ENCODE measurements at regions not wholly inside any gene's neighbourhood (a gene's known extent, or its start where the extent isn't known, plus 50 kb on each side); places are given as distances from the start of the nearest gene placed in this dataset.
"Not testable (repeated sequence)": the region's sequence is repeated elsewhere in the genome, so short reads cannot be mapped to it uniquely, and the experiment has no call there.

- DNase-seq (ENCODE audit: low read depth in 2 of 2), result no peak
These were observed 52.5 kb upstream of the FBXO28 start for GRCh38 chr1:224061436-224061835.

GRCh38 chr1:224059897-224060427, 53.9 kb upstream of the FBXO28 start:
- DNase-seq (ENCODE audit: low read depth in 2 of 2), result peak in 1 of 2 donors; percentile 39

GRCh38 chr1:224058303-224058702, 55.6 kb upstream of the FBXO28 start:
- peak; percentile 73 to 87 for DNase-seq (ENCODE audit: low read depth in 2 of 2)

- no peak for DNase-seq (ENCODE audit: low read depth in 2 of 2)
These were observed 56.3 kb upstream of the FBXO28 start for GRCh38 chr1:224057461-224058199.

- peak in 1 of 2 donors; percentile 20 for DNase-seq (ENCODE audit: low read depth in 2 of 2)
These were observed 59.3 kb upstream of the FBXO28 start for GRCh38 chr1:224054611-224055010.

GRCh38 chr1:224054012-224054411, 59.9 kb upstream of the FBXO28 start:
- peak; percentile 52 to 88 for DNase-seq (ENCODE audit: low read depth in 2 of 2)

- peak; percentile 33 to 94 for DNase-seq (ENCODE audit: low read depth in 2 of 2)
These were observed 60.5 kb upstream of the FBXO28 start for GRCh38 chr1:224053456-224053855.

- peak; percentile 95 to 97 for DNase-seq (ENCODE audit: low read depth in 2 of 2)
These were observed 61.1 kb upstream of the FBXO28 start for GRCh38 chr1:224052772-224053171.

GRCh38 chr1:224051782-224052181, 62.1 kb upstream of the FBXO28 start:
- not testable (repeated sequence) for DNase-seq (ENCODE audit: low read depth in 2 of 2)

GRCh38 chr1:224051086-224051406, 62.9 kb upstream of the FBXO28 start:
- DNase-seq (ENCODE audit: low read depth in 2 of 2), result no peak

- DNase-seq (ENCODE audit: low read depth in 2 of 2), result no peak
These were observed 66.4 kb upstream of the FBXO28 start for GRCh38 chr1:224047538-224047937.

GRCh38 chr1:224045556-224045955, 68.4 kb upstream of the FBXO28 start:
- DNase-seq (ENCODE audit: low read depth in 2 of 2), result no peak

GRCh38 chr1:224044420-224044819, 69.5 kb upstream of the FBXO28 start:
- DNase-seq (ENCODE audit: low read depth in 2 of 2), result no peak

GRCh38 chr1:224042557-224043118, 71.3 kb upstream of the FBXO28 start:
- DNase-seq (ENCODE audit: low read depth in 2 of 2), result peak; percentile 52 to 65

- DNase-seq (ENCODE audit: low read depth in 2 of 2), result no peak
These were observed 72.9 kb upstream of the FBXO28 start for GRCh38 chr1:224041032-224041431.

- not testable (repeated sequence) for DNase-seq (ENCODE audit: low read depth in 2 of 2)
These were observed 73.5 kb upstream of the FBXO28 start for GRCh38 chr1:224040423-224040822.

GRCh38 chr1:224040006-224040405, 73.9 kb upstream of the FBXO28 start:
- peak in 1 of 2 donors; percentile 60 for DNase-seq (ENCODE audit: low read depth in 2 of 2)

- not testable (repeated sequence) for DNase-seq (ENCODE audit: low read depth in 2 of 2)
These were observed 75.1 kb upstream of the FBXO28 start for GRCh38 chr1:224038832-224039231.

- not testable (repeated sequence) for DNase-seq (ENCODE audit: low read depth in 2 of 2)
These were observed 76.5 kb upstream of the FBXO28 start for GRCh38 chr1:224037362-224037761.

- not testable (repeated sequence) for DNase-seq (ENCODE audit: low read depth in 2 of 2)
These were observed 81.2 kb upstream of the FBXO28 start for GRCh38 chr1:224032608-224033276.

GRCh38 chr1:224031986-224032385, 81.9 kb upstream of the FBXO28 start:
- DNase-seq (ENCODE audit: low read depth in 2 of 2), result not testable (repeated sequence)

GRCh38 chr1:224030257-224030656, 83.7 kb upstream of the FBXO28 start:
- not testable (repeated sequence) for DNase-seq (ENCODE audit: low read depth in 2 of 2)

All from lung microvascular endothelial cell (primary cell).